GM18907 (cell line): ENCODE measurements at regions not wholly inside any gene's neighbourhood (a gene's known extent, or its start where the extent isn't known, plus 50 kb on each side); places are given as distances from the start of the nearest gene placed in this dataset.

ENCODE experiments used
- ATAC-seq: cut with Tn5 transposase; IDR thresholded peaks from one replicate; pipeline ENCODE4 v1.9.1; 2021; ENCODE audit warnings: mild to moderate bottlenecking, moderate library complexity; ENCODE audit not compliant: unreplicated experiment

DNA sequence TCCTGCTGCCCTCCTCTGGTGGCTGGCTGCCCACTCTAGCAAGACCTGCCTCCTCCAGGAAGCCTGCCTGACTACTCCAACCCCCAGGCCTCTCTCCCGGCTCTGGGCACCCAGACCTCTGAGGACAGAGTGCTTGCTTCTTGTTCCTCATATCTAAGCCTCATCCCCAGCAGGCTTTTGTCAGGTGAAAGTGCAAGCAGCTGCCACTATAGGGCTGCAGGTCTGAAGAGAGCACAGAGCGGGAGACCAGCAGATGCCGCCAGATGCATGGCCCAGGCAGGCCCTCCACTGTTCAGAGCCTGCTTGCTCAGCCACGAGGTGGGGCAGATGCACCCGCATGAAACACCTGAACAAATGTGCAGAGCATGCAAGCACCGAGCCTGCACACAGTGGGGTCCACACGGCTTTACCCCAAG, 73.0 kb downstream of the SERPINA3 start:
- no peak for ATAC-seq

DNA sequence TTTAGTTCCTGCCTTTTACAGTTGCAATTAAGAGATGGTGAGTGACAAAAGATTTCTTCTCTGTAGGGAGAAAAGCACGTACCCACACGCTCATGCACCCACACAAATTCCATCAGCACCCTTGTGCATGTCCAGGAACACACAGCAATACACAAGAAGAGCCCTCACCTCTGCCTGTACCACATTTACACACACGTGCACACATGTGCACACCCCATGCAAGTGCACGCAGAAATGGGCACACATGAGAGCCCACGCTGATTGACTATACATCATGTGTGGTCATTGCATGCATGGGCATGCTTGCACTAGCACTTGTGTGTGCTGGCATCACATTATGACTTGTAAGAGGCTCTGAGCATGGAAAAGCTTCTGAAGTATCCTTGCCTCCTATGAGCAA, 70.5 kb downstream of the SERPINA3 start:
- no peak for ATAC-seq

DNA sequence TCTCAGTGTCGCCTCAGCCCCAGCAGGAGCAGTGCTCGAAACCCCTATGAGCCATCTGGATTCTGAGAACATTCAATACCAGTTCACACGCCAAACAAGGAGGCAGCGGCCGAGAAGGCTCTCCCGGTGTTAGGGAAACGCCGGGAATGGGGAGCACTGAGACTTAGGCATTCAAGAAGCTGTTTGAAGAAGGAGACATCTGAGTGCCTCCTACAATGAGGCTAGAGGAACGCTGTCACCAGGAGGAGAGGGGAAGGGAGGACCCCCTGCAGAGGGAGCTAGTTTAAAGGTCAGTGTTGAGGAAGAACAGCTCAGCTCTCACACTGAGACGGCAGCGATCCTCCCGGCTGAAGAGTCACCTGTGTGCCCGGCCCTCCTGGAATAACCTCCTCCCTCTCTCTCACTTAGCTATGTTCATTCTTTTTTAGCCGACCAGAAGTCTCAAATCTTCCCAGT, 69.9 kb downstream of the SERPINA3 start:
- no peak for ATAC-seq

DNA sequence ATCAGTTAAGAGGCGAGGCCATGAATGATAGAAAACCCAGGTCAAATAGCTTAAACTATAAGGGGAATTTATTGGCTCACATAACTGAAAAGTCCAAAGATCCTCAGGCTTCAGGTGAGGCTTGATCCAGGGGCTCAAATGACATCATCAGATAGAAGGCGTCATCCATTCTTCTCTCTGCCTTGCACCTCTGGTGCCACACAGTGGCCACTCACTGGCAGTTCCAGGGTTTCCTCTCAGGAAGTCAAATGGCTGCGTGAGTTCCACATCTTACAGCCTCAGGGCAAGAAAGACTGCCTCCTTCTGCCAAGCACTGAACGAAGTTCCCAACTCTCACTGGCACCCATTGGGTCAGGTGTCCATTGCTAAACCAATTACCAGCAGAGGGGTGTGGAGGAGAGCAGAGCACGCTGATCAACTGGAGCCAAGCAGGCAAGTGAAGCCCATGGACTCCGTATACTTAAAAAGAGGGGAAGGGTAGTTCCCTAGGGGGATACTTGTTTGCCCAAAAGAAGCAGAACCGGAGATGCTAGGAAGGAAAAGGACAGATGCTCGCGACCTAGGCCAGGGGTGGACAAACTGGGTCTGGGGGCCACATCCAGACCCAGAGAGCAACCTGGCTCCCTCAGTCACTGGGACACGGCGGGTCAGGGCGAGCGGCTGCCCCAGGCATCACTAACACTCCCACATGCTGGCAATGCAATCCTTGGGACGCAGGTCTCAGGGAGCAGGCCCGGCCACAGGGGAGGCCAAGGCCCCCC, 69.3 kb downstream of the SERPINA3 start:
- no peak for ATAC-seq

DNA sequence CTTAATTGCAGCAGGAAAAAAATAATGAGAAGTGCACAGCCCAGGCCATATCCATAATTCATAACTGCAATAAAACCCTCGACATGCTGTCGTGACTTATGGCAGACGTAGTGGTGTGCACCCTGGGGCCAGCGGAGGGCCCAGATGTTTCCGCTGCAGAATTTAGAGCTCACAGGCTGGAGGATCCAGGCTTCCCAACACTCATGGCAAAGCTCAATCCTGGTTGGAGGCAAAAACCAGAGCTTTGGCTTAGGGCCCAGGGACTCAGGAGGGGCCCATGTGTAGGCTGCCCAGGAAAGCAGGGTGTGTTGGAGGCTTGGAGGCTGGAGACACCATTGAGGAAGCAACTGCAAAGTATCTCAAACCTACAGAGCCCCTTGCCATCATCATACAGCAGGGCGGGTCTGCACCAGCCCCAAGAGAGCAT, 68.7 kb downstream of the SERPINA3 start:
- ATAC-seq = no peak

DNA sequence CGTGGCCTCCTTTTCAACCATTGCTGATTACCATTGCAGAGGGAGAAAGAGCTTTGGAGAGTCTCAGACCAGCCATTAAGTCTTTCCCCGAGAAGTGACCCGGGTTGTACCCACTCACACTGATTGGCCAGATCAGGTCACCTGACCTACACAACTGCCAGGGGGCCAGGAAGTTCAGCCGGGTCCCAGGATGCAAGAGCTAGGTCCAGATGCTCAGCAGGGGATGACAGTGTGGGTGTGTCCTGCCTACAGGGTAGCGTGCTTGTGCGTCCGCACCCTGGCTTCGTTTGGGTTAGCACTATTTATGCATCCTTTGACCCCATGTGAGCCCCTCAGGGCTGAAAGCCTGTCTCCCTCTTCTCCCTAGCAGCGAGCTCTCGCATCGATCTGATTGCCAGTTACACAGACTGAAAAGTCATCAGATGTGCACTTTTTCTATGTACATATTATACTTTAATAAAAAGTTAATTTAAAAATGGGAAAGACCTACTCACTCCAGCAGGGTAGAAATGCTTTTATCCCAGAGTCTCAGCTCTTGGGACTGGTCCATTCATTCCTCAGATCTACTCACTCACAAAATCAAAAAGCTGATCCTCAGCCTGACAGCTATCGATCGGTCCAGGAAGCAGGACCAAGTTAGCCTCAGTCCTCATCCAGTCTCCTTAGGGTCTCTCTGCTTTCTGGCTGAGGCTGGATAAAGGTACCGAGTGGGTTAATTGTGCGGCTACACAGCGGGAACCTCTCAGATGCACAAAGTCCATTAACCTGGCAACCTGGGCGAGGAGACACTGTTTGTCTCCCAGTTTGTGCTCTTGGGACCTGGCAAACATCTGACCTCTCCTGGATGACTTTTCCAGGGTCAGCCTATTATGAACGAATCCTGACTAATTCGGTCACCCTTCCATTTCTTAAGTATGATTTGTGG, 68.0 kb downstream of the SERPINA3 start:
- no peak for ATAC-seq

DNA sequence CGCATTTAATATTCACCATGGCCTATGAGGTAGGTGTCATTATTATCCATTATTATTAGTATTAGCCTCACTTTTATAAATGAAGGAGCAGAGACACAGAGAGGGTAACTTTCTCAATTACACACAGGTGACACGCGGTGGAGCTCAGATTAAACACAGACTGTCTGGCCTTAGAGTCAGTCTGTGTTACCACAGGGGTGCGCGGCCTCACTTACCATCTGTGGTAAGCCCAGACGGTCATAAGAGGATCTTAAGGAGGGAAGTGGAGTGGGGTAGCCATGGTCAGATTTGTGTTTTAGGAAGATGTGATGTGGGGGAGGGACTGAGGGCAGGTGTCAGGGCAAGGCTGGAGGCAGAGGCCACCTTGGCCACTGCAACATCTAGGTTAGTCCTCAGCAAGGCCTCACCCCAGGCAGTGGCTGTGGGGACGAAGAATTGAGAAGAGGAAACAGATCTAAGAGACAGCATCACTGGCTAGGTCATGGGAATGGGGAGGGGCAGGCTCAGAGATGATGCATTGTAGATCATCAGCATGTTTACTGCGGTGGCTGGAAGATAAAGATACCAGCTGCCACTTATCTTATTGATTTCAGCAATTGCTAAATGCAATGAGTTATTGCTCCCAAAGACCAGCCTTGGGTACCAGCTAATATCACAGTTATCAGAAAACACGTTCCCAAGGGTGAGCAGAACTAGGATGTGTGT, 67.1 kb downstream of the SERPINA3 start:
- no peak for ATAC-seq

DNA sequence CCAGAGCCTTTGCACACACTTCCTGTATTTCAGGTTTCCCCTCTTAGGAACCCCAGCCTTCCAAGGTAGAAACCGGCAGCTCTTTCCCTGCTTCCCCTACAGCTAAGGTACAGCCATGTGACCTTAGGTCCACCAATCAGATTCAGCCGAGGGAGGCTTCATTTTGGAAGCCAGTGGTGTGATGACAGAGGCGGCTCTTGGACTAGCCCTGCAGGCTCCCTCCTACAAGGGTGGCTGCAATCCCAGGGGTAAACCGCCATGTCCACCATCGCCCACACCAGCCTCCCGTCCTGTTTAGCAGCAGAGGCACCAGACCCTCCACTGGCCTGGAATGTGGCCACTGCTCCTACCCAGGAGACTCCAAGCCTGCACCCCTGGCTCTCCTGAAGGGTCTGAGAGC, 65.6 kb downstream of the SERPINA3 start:
- ATAC-seq = no peak

DNA sequence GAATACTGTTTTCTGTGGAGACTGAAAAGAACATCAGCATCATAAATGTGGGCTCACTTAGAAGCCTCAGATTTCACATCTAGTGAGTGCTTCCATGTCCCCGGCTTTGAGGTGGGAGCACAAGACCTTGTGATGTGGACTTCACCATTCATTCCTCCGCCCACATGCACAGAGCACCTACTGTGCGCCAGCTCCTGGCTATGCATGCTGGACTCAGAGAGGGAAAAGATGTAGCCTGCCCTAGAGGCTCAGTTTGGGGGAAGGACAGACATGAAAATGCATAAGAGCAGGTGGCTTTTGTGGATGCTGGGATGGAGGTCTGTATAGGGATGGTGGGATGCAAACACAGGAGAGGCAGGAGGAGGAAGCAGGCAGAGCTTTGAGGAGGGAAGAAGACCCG, 65.0 kb downstream of the SERPINA3 start:
- no peak for ATAC-seq

DNA sequence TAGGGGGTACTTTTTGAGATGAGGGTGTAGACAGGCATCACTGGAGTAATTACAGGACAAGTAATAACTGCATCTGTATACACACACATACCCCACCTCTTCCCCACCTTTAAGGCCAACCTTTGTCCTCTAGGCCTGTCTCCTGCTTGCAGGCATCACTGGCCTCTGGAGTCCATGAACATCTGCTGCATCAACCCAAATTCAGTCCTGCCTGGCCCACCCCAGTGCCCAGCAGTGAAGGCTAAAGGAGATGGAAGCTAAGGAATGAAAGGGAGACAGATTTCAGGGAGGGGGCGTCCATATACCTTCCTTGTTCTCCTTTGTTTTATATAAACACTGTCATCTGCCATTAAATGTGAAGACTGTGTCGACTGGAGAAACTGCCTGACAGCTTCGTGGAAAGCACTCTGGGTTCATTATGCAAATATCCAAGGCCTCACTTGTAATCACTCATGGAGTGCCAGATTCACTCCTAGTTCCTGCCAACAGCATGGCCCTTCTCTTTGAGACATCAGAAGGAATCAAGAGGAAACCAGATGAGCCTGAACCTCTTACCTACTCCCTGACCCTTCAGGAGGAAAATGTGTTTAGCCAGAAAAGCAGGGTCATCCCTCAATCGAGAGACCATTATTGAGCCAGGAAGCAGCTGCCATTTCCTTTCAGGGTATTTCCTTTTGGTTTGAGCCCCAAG, 64.4 kb downstream of the SERPINA3 start:
- no peak for ATAC-seq

DNA sequence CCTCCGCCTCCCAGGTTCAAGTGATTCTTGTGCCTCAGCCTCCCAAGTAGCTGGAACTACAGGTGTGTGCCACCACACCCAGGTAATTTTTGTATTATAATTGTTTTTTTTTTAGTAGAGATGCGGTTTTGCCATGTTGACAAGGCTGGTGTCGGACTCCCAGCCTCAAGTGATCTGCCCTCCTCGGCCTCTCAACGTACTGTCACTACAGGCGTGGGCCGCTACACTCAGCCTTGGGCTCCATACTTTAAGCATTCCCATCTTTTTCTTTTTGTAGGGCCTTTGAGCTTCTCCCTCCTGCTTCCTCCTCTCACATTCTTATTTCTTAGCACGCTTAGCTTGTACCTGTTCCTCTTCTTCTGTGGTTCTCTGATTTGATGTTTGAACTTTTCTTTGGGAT, 62.8 kb downstream of the SERPINA3 start:
- ATAC-seq = no peak

DNA sequence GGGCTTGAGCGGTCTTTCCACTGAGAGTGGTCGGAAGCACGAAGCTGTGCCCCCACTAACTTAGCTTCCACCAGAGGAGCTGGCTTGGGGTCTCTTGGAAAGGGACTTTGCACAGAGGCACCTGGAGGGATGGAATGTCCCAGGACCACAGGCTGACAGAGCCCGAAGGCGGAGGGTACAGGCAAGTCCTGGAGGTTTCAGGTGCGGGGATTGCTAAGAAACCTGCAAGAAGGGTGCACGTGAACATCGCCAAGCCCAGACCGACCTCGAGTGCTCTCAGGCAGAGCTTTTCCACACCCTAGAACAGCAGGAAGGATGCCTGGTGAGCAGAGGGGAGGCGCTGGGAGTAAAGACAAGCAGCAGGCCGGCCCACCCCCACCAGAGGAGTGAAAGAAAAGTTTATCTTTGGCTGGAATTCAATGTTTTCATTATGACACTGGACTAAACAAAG, 61.6 kb downstream of the SERPINA3 start:
- no peak for ATAC-seq
